MM.1S (cell line): ENCODE measurements at regions not wholly inside any gene's neighbourhood (a gene's known extent, or its start where the extent isn't known, plus 50 kb on each side); places are given as distances from the start of the nearest gene placed in this dataset.

Source experiments
- DNase-seq: peaks from one replicate; pipeline ENCODE4 v3.0.0-alpha.2; 2015
- H2AFZ ChIP-seq: fragments of 300-600 bp; sonication (generic); 2 replicates; pipeline ENCODE4 v1.6.0; 2016; ENCODE audit warnings: antibody characterized with exemption, low read length
- H3F3A ChIP-seq: fragments of 300-600 bp; sonication (generic); 2 replicates; pipeline ENCODE4 v1.6.1; 2016; ENCODE audit warnings: mild to moderate bottlenecking, antibody characterized with exemption, low read length, moderate library complexity, mixed read lengths; ENCODE audit not compliant: insufficient read depth
- H3K27ac ChIP-seq: fragments of 300-600 bp; sonication (generic); 2 replicates; pipeline ENCODE4 v1.5.1; 2016; ENCODE audit warnings: mild to moderate bottlenecking, low read length
- H3K27me3 ChIP-seq: fragments of 300-600 bp; sonication (generic); replicated peaks from 2 replicates; pipeline ENCODE4 v1.6.0; 2016; ENCODE audit warnings: low read length; ENCODE audit not compliant: insufficient read depth
- H3K36me3 ChIP-seq: fragments of 300-600 bp; sonication (generic); replicated peaks from 2 replicates; pipeline ENCODE4 v1.6.1; 2016; ENCODE audit warnings: mild to moderate bottlenecking, low read length, mixed read lengths; ENCODE audit not compliant: insufficient read depth
- H3K4me1 ChIP-seq: fragments of 300-600 bp; sonication (generic); 2 replicates; pipeline ENCODE4 v1.6.1; 2016; ENCODE audit warnings: low read length, mixed read lengths
- H3K4me2 ChIP-seq: fragments of 300-600 bp; sonication (generic); 2 replicates; pipeline ENCODE4 v1.6.0; 2016; ENCODE audit warnings: low read depth, low read length
- H3K4me3 ChIP-seq: fragments of 300-600 bp; sonication (generic); 2 replicates; pipeline ENCODE4 v1.5.1; 2016; ENCODE audit warnings: low read length, mixed read lengths
- H3K79me2 ChIP-seq: fragments of 300-600 bp; sonication (generic); 2 replicates; pipeline ENCODE4 v1.6.1; 2016; ENCODE audit warnings: mixed run types, low read length, mixed read lengths
- H3K9ac ChIP-seq: fragments of 300-600 bp; sonication (generic); 2 replicates; pipeline ENCODE4 v1.6.1; 2016; ENCODE audit warnings: low read length, mixed read lengths
- H3K9me2 ChIP-seq: fragments of 300-600 bp; sonication (generic); replicated peaks from 2 replicates; pipeline ENCODE4 v1.6.1; 2016; ENCODE audit warnings: mild to moderate bottlenecking, low read length, mixed read lengths; ENCODE audit not compliant: insufficient read depth
- H3K9me3 ChIP-seq: fragments of 300-600 bp; sonication (generic); replicated peaks from 2 replicates; pipeline ENCODE4 v1.6.1; 2016; ENCODE audit warnings: mild to moderate bottlenecking, low read length, mixed read lengths; ENCODE audit not compliant: insufficient read depth
- H4K20me1 ChIP-seq: fragments of 300-600 bp; sonication (generic); 2 replicates; pipeline ENCODE4 v1.6.1; 2016; ENCODE audit warnings: mild to moderate bottlenecking, low read length, moderate library complexity, mixed read lengths; ENCODE audit not compliant: insufficient read depth
- EZH2 ChIP-seq: fragments of 300-600 bp; sonication (generic); optimal IDR thresholded peaks from 2 replicates; pipeline ENCODE3; 2017; ENCODE audit warnings: low read depth, mild to moderate bottlenecking, antibody characterized with exemption, low read length, mixed read lengths
- EZH2phosphoT487 ChIP-seq: fragments of 300-600 bp; sonication (generic); IDR thresholded peaks from 2 replicates; pipeline ENCODE4 v1.6.1; 2018; ENCODE audit warnings: antibody characterized with exemption, low read length
- TF ChIP-seq, protein P1 (sequence below): fragments of 300-600 bp; sonication (generic); IDR thresholded peaks from 2 replicates; pipeline ENCODE4 v1.5.1; 2016; ENCODE audit warnings: antibody characterized with exemption, low read length, mixed read lengths

DNA sequence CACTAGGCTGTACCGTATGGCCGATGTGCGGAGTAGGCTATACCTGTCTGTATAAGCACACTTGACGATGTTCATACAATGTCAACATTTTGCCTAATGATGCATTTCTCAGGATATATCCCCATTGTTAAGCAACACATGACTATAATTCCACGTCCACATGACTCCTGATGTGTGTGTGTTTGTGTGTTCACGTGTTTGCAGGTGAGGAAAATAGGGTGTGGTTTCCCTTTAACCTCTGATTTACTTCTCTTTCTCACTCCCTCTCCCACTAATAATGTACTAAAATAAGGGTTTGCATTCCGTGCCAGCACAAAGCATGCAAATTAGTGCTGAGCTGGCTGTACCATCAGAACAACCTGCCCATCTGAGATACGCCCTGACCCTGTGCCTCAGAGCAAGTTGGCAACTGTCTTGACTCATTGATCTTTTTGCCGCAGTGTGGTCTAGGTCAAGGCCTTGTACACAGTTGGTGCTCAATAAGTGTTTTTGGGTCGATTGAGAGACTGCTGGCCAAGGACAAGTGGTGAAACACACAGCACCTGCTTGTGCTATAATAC is 64.6 kb upstream of the DOCK1 start:
- H3K9me2 ChIP-seq, result no peaks in the 10 kb centered on the region
- H3K27me3 ChIP-seq, result no peaks in the 10 kb centered on the region
- no peak overlapping the region for H3K27ac ChIP-seq
- no peaks in the 10 kb centered on the region for H3K9me3 ChIP-seq
- H3F3A ChIP-seq, result no peaks in the 10 kb centered on the region
- no peaks in the 10 kb centered on the region for H4K20me1 ChIP-seq
- H3K4me1 ChIP-seq, result no peaks in the 10 kb centered on the region
- H3K36me3 ChIP-seq, result no peaks in the 10 kb centered on the region
- no peak overlapping the region for H3K4me2 ChIP-seq
- no peak overlapping the region for H3K9ac ChIP-seq
- DNase-seq, result no peak
- H2AFZ ChIP-seq, result no peak overlapping the region
- H3K4me3 ChIP-seq, result no peak overlapping the region
- TF ChIP-seq, protein P1, sequence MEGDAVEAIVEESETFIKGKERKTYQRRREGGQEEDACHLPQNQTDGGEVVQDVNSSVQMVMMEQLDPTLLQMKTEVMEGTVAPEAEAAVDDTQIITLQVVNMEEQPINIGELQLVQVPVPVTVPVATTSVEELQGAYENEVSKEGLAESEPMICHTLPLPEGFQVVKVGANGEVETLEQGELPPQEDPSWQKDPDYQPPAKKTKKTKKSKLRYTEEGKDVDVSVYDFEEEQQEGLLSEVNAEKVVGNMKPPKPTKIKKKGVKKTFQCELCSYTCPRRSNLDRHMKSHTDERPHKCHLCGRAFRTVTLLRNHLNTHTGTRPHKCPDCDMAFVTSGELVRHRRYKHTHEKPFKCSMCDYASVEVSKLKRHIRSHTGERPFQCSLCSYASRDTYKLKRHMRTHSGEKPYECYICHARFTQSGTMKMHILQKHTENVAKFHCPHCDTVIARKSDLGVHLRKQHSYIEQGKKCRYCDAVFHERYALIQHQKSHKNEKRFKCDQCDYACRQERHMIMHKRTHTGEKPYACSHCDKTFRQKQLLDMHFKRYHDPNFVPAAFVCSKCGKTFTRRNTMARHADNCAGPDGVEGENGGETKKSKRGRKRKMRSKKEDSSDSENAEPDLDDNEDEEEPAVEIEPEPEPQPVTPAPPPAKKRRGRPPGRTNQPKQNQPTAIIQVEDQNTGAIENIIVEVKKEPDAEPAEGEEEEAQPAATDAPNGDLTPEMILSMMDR, result no peak
- TF ChIP-seq EZH2phosphoT487, result no peak
- TF ChIP-seq EZH2, result no peak
- H3K79me2 ChIP-seq, result no peaks in the 10 kb centered on the region

DNA sequence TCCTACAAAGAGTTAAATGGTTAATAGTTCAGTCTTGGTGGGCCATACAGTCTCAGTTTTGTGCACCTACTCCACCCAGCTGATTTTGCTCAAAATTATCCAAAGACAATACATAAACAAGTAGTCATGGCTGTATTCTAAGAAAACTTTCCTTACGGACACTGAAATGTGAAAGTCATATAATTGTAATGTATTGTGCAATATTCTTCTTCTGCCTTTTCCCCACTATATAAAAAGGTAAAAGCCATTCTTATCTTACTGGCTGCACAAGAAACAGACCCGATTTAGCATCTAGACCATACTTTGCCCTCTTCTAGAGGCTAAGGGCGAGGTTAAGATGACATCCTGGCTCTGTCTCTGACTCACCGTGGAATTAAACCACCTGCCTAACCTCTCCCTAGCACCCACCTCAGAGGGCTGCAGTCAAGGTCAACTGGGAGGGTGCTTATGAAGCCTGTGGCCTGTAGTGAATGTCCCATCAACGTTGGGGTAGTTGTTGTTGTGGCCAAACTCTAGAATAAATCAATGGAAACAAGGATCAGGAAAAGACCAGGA is 63.8 kb upstream of the DOCK1 start:
- Histone ChIP-seq H3K27ac (no peak overlapping the region), H2AFZ (no peak overlapping the region), H3K4me2 (no peak overlapping the region), H3K4me1 (no peaks in the 10 kb centered on the region), H3K9me2 (no peaks in the 10 kb centered on the region), H3K79me2 (no peaks in the 10 kb centered on the region), H3K36me3 (no peaks in the 10 kb centered on the region), H3F3A (no peaks in the 10 kb centered on the region), H3K4me3 (no peak overlapping the region), H3K27me3 (no peaks in the 10 kb centered on the region), H4K20me1 (no peaks in the 10 kb centered on the region), H3K9me3 (no peaks in the 10 kb centered on the region), H3K9ac (no peak overlapping the region)
- TF ChIP-seq EZH2, result no peak
- TF ChIP-seq, protein P1, result no peak
- TF ChIP-seq EZH2phosphoT487, result no peak
- no peak for DNase-seq

DNA sequence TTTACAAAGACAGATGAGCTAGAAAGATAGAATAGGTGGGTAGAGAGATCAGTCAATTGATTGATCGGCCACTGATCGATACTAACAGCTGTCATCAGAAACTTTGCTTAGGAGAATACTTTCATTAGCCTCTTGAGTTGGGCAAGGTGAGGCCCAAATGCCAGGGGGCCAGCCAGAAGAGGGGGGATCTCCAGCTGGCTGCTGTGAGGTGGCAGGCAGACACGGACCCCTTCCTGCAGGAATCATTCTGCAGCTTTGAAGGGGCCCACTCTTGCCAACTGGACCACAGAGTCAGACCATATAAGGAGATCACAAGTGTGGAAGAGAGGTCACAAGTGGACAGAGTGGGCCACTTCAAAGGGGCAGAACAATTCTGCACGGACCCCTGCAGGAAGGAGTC is 62.9 kb upstream of the DOCK1 start:
- no peaks in the 10 kb centered on the region for H3K27me3 ChIP-seq
- no peak overlapping the region for H3K27ac ChIP-seq
- DNase-seq, result no peak
- TF ChIP-seq EZH2 (no peak), EZH2phosphoT487 (no peak)
- TF ChIP-seq, protein P1, result no peak
- no peaks in the 10 kb centered on the region for H3K9me2 ChIP-seq
- H3K4me1 ChIP-seq, result no peaks in the 10 kb centered on the region
- H3K36me3 ChIP-seq, result no peaks in the 10 kb centered on the region
- H3K4me3 ChIP-seq, result no peak overlapping the region
- no peak overlapping the region for H2AFZ ChIP-seq
- no peak overlapping the region for H3K9ac ChIP-seq
- H3K4me2 ChIP-seq, result no peak overlapping the region
- no peaks in the 10 kb centered on the region for H3K79me2 ChIP-seq
- H3K9me3 ChIP-seq, result no peaks in the 10 kb centered on the region
- H4K20me1 ChIP-seq, result no peaks in the 10 kb centered on the region
- H3F3A ChIP-seq, result no peaks in the 10 kb centered on the region
